Astrocyte (in vitro differentiated cells and primary cell): ENCODE measurements at regions not wholly inside any gene's neighbourhood (a gene's known extent, or its start where the extent isn't known, plus 50 kb on each side); places are given as distances from the start of the nearest gene placed in this dataset.

Source experiments
- CTCF ChIP-seq: IDR thresholded peaks from 2 replicates; pipeline ENCODE4 v1.5.1; 2011; ENCODE audit warnings: low read depth, mild to moderate bottlenecking, inconsistent platforms, low read length, moderate library complexity; ENCODE audit not compliant: insufficient read depth
- EZH2 ChIP-seq: IDR thresholded peaks from 2 replicates; pipeline ENCODE4 v1.6.1; 2012; ENCODE audit warnings: mild to moderate bottlenecking, low read length, inconsistent platforms; ENCODE audit not compliant: insufficient read depth

GRCh38 chr2:56705713-56706112 is 521.9 kb downstream of the CCDC85A start:
- no peak for TF ChIP-seq CTCF
- no peak for TF ChIP-seq EZH2
